ENCODE measurements at regions not wholly inside any gene's neighbourhood (a gene's known extent, or its start where the extent isn't known, plus 50 kb on each side); places are given as distances from the start of the nearest gene placed in this dataset.

DNA sequence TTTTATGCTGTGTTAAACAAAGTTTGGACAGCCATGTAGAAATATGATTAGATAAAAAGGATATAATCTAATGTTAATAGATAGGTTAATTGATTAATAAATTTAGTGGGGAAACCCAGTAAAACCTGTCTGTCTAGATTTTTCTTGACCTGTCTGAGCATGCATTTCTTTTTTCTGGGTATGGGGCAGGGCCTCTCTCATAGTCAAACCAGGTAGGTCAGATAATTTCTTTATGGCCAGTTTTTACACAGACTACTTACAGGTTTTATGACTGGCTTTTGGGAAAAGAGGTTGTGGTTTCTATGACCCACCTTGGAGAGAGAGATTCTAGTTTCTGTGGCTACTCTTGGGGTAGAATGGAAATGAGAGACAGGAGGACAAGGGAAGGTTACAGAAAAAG lies 135.6 kb upstream of the EPHA5 start:
- TF ChIP-seq, protein P1, sequence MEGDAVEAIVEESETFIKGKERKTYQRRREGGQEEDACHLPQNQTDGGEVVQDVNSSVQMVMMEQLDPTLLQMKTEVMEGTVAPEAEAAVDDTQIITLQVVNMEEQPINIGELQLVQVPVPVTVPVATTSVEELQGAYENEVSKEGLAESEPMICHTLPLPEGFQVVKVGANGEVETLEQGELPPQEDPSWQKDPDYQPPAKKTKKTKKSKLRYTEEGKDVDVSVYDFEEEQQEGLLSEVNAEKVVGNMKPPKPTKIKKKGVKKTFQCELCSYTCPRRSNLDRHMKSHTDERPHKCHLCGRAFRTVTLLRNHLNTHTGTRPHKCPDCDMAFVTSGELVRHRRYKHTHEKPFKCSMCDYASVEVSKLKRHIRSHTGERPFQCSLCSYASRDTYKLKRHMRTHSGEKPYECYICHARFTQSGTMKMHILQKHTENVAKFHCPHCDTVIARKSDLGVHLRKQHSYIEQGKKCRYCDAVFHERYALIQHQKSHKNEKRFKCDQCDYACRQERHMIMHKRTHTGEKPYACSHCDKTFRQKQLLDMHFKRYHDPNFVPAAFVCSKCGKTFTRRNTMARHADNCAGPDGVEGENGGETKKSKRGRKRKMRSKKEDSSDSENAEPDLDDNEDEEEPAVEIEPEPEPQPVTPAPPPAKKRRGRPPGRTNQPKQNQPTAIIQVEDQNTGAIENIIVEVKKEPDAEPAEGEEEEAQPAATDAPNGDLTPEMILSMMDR (IDR thresholded peaks at IDR 0.05; ENCODE audit: low read length) = no peak
- TF ChIP-seq EZH2 (optimal IDR thresholded peaks at IDR 0.05; ENCODE audit: low read depth, low read length) = no peak

All from MM.1S (cell line).